Stimulated activated naive CD4-positive, alpha-beta T cell (primary cell): ENCODE measurements at regions not wholly inside any gene's neighbourhood (a gene's known extent, or its start where the extent isn't known, plus 50 kb on each side); places are given as distances from the start of the nearest gene placed in this dataset.

Experiments
- DNase-seq, 6 experiments: peaks; one replicate each; lab custom pipeline; 2025; lab: John Stamatoyannopoulos, UW

DNA sequence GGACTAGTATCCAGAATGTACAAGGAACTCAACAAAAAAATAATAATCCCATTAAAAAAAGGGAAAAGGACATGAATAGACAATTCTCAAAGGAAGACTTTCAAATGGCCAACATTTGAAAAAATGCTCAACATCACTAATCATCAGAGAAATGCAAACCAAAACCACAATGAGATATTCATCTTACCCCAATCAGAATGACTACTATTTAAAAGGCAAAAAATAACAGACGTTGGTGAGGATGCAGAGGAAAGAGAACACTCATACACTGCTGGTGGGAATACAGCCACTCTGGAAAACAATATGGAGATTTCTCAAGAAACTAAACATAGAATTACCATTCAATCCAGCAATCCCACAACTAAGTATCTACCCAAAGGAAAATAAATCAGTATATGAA, 133.1 kb downstream of the KDR start:
- DNase-seq, result no peak

DNA sequence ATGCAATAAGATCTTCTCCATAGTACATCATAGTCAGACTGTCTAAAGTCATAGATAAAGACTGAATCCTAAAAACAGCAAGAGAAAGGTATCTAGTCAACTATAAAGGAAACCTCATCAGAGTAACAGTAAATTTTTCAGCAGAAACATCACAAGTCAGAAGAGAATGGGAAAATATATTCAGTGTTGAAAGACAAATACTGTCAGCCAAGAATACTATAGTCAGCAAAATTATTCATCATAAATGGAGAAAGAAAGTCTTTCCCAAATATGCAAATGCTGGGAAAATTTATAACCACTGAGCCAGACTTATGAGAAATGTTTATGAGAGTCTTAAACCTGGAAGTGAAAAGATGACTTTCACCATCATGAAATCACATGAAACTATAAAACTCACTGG, 136.7 kb downstream of the KDR start:
- no peak for DNase-seq

DNA sequence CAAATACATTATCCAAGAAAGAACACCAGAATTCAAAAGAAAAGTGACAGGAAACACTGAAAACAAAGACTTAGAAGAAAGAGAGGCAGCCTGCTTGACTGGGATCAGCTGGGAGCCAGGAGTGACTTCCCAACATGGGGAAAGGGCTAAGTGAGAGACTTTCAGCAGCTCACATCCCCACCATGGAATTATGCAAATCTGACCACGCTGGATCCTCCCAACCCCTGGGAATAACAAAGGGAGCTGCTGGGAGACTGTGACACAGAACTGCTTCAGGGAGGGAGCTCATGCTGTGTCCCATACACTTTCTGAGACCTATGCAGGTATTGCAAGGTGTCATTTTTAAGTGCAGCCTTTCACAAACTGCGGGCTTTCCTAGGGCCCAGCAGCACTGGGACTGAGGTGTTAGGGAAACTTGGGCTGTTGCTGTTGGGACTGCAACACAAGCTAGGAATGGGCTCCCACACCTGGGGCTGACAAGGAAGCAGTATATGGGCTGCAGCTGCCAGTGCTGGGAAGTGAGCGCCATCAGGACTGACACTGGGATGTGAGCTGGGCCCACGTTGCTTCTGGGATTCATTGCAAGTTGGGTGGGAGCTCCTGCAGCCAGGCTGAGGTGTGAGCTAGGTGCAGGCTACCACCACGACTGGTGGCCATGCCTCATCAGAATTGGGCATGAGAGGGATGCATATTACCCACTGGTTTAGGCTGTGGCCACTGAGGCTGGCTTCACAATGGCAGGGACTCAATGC, 139.1 kb downstream of the KDR start:
- DNase-seq, result no peak

DNA sequence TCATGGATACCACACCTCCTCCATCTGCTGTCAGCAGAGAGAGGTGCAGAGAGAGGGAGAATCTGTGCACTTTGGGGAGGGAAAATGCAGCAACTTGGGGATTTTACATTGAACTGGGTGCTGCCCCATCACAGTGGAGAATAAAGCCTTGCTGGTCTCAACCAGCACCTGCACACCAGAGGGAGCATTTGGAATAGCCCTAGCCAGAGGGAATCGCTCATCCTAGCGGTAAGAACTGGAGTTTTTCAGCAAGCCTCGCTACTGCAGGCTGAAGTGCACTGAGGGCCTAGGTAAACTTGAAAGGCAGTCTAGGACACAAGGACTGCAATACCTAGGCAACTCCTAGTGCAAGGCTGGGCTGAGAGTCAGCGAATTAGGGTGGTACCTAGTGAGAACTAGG, 148.7 kb downstream of the KDR start:
- no peak for DNase-seq

- DNase-seq, result no peak
Measured at GRCh38 chr4:54976031-54976430, 149.4 kb downstream of the KDR start.

DNA sequence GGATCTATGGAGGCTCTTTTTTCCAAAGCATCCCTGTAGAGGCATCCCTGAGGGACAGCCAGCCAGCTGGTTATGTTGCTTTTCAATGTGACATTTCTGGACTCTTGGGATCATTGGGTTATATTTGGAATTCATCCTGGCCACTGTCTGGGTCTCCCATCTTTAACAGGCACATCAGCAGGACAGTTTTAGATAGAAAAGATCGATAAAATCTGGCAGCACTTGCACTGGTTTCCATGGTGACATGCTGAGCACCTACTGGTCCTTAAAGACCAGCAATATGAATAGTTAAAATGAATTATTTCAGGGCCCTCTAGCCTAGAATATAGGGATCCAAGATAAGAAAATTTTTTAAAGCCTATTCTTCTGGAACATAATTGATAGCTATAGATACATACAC, 151.6 kb downstream of the KDR start:
- DNase-seq, result no peak

DNA sequence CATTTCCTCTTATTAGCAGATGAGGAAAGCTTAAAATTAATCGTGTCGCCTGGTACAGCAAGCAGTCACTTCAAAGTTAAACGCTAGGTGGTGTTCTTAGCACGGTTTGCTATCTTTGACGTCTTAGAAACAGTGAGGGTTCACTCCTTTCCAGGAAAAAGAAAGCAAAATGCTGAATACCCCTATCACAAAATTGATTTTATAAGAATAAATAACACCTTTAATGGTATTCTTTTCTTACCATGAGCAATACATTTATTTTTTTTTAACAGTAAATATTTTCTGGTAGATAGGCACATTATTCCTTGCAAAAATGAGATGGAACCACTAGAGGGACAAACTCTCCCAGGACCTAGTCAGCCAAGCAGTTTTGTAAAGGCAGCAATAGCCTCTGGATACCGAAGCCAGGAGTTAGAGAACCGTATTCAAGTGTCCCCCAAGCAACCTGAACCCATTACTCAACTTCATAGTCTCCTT, 153.9 kb downstream of the KDR start:
- DNase-seq, result peak in 2 of 6 experiments; percentile 8 to 25

DNA sequence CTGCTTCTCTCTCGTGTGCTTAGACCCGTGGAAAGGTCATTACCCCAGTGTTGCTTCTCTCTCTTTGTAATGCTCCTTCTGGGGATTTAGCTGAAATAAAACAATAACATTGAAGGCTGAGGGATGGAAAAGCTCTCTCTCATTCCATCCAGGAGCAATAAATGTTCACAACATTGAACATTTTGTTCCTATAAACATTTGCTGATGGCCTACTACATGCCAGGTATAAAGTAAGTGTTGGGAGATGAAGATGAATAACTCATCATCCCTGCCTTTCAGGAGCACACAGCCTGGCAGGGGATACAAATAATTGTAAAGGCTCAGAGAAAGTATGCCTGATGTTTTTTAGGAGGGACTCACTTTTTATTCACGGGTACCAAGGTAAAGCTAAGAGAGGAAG, 158.1 kb downstream of the KDR start:
- no peak for DNase-seq

DNA sequence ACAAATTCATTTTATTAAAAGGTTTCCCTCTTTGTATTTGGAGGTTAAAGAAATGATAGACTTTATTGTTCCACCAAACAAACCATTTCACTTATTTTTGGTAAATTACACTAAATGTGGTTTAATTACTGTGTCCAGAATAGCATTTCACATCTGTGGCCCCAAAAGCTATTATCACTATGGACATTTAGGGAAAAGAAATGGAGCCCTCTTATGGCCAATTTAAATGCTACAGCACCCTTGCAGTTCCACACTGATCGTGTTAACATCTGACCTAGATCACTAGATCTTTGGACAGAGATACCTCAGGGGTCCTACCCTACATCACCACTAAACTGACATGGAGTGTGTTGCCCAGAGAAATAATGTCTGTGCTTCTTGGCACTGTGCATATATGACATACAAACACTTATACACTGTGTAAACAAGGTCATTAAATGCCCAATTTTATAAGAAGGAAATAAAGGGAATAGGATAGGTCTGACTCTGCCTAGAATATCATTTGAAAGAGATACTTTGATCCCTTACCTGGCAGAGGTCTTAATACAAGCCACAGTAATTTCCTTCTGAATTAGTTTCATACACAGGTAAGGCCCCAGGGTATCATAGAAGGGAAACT, 163.9 kb downstream of the KDR start:
- DNase-seq, result peak in 2 of 6 experiments; percentile 14 to 28

DNA sequence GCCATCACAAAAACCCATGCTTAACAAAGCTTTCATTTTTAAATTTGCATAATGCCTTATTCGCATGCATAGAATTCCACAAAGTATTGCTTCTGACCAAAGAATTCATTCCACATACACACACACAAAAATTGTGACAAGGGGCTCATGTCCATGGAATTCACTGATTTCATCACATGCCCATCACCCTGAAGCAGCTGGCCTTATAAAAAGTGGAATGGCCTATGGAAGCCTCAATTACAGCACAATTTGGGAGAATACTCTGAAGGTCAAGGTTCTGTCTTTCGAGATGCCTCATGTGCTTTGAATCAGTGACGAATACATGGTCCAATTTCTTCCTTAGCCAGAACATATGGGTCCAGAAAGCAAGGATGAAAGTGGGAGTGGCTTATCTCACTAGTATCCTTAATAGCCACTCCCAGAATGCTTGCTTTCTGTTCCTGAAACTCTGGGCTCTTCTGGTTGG, 165.7 kb downstream of the KDR start:
- no peak for DNase-seq

DNA sequence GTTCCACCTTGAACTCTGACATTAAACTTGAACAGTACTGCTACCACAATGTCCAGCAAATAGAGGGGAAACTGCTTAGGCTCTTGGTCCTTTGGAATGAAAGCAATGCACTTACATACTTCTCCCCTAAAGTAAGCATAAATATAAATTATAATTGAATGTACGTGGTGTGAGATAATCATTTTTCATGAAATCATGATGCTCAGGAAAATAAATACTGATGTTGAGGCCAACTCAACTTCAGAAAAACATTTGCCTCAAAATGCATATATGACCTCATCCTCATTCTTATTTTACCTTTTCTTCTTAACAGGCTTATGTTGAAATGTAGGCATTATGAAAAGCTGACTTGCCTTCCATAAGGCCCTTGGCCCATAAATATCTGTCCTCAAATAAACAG, 166.3 kb downstream of the KDR start:
- no peak for DNase-seq

GRCh38 chr4:54958236-54958635, 167.2 kb downstream of the KDR start:
- peak in 3 of 6 experiments; percentile 3 to 61 (median 44) for DNase-seq

GRCh38 chr4:54954656-54955388, 170.6 kb downstream of the KDR start:
- no peak for DNase-seq

- DNase-seq, result no peak
Measured at GRCh38 chr4:54946741-54947140, 178.7 kb downstream of the KDR start.

DNA sequence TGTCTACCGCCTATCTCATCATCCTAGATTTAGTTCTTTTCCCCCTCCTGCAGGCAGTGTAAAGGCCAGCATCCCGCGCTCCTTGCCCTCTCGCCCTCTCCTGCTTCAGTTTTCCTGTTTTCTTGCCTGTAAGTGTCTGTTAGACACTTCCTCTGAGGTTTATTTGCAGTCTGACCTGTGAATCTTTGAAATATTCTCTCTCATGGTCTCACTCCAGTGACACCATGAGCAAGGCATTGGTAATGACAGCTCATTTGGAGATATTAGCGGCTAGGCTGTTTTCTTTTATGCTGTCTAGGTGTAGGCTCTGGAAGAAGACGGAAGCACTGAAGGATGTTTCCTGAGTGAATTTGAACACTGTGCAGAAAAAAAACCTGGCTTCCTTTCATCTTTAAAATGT, 179.6 kb downstream of the KDR start:
- peak in 2 of 6 experiments; percentile 37 to 44 for DNase-seq

DNA sequence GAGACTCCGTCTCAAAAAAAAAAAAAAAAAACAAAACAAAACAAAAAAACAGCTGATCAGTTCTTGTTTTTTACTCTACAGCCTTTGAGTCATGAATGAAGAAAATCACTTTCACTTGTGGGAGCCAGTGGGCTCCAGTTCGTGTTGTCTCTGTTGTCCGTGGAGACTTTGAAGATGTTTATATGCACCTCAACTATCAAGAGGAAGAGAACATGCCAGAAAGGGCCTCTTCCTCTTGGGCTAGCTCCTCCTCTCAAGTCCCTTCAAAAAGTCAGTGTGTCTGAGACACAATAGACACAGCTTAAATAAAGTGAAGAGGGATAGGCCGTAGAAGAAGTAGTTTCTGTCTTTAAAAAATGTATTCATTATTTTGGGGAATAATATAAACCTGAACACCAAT, 182.7 kb downstream of the KDR start:
- DNase-seq, result peak in 5 of 6 experiments; percentile 50 to 90 (median 71)

DNA sequence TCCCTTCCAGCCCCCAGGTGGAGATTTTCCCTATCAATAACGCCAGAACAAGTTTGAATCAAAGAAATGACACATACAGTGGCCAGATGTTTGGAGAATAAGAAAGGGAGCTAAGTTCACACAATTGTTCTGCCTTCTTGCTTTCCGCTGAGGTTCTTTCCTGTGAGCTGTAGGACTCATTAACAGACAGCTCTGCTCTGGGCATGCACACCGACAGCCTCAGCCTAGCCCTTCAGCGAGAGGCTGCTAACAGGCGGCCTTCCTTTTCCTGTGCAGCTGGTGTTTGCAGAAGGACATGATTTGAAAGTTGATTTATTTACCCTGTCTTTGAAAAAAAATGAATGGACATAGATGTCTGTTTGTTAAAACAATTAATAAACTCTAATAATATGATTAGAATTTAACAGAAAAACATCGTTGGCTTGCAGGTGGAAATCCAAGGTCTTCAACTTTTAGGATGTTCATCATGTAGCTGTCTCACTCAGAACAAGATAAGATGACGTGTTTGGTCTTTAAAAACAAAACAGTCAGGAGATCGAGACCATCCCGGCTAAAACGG, 183.3 kb downstream of the KDR start:
- peak in 5 of 6 experiments; percentile 3 to 86 (median 38) for DNase-seq

DNA sequence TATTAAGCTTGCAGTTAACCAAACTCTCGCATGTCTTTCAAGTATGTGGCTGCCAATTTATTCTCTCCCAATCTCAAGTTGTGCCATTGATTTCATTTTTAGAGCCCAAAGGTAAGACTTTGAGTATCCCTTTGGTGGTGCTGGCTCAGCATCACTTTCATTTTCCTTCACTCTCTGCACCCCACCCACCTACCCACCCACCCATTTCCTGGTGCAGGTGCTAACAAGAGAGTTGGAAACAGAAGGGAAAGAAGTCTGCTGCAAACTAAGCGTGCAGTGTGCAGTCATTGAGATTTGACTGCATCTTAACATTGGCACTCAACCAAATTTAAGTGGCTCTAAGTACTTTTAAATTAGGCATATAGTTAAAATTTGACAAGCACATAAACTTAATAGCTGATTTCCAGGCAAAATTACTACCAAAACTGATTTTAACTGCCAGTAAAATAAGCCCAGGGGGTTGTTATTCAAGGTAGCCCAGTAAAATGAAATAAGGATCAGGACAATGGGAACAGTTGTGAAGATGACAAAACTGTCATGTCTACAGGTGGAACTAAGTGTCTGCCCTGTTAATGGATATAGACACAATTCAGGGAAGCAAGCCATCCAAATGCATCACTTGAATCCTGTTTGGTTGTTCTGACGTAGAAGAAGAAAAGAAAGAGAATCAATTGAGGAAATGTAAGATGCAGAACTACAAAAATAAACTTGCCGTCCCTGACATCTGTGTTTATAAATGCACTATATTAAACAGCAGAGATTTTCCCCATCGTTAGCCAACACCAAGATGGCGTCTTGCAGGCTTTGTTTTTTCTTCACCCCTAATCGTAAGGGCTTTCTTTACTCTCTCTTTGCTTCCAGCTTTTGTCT, 184.2 kb downstream of the KDR start:
- DNase-seq, result peak in 4 of 6 experiments; percentile 13 to 45 (median 27)

- DNase-seq, result peak in 2 of 6 experiments; percentile 8 to 28
Measured at GRCh38 chr4:54937501-54937900, 187.9 kb downstream of the KDR start.

- DNase-seq, result no peak
Measured at GRCh38 chr4:54933579-54933978, 191.8 kb downstream of the KDR start.

DNA sequence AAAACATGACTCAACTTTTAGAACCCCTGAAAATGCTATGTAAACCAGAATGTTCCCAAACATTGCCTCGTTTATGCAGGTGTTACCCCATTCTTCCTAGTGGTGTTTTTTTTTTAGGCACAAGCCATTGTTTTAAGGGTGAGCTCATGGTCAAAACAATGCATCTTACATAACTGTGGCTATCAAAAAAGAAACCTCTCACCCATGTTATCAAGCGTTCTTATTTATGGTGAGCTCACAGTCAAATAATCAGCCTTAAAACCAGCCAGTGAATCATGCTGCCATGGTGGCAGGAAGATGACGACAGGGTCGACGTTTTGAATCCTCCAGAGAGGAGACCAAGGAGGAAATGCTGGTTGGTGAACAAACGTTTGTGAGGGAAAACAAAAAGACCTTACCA, 195.2 kb downstream of the KDR start:
- no peak for DNase-seq
